Thymus (tissue), 11 donors: ENCODE measurements at regions not wholly inside any gene's neighbourhood (a gene's known extent, or its start where the extent isn't known, plus 50 kb on each side); places are given as distances from the start of the nearest gene placed in this dataset.

Source experiments
- DNase-seq, 9 donors: peaks; one replicate each; pipeline ENCODE4 v3.0.0-alpha.2; 2013; ENCODE audit warnings: low spot score in 9 of 9, low read depth in 6 of 9, missing footprints in 1 of 9
- H3K27ac ChIP-seq, 2 donors: one replicate each; pipeline ENCODE4 v1.5.1; 2013; ENCODE audit warnings: control low read depth in 1 of 2, low read depth in 1 of 2, low read length in 1 of 2, mild to moderate bottlenecking in 1 of 2, moderate library complexity in 1 of 2
- H3K27me3 ChIP-seq, 2 donors: one replicate each; pipeline ENCODE4 v1.5.1; 2013; ENCODE audit warnings: low read length in 1 of 2; ENCODE audit not compliant: control insufficient read depth in 2 of 2, insufficient read depth in 1 of 2
- H3K36me3 ChIP-seq, 2 donors: one replicate each; pipeline ENCODE4 v1.5.1; 2013; ENCODE audit warnings: low read length in 1 of 2, mild to moderate bottlenecking in 1 of 2, moderate library complexity in 1 of 2; ENCODE audit not compliant: control insufficient read depth in 2 of 2, insufficient read depth in 2 of 2
- H3K4me1 ChIP-seq, 2 donors: one replicate each; pipeline ENCODE4 v1.5.1; 2013; ENCODE audit warnings: low read length in 2 of 2; ENCODE audit not compliant: control insufficient read depth in 2 of 2, insufficient read depth in 2 of 2
- H3K4me3 ChIP-seq, 2 donors: one replicate each; pipeline ENCODE4 v1.5.1; 2013; ENCODE audit warnings: low read length in 2 of 2, control low read depth in 1 of 2, mild to moderate bottlenecking in 1 of 2
- H3K9me3 ChIP-seq, 2 donors: one replicate each; pipeline ENCODE4 v1.5.1; 2013; ENCODE audit warnings: low read length in 1 of 2, mild to moderate bottlenecking in 1 of 2; ENCODE audit not compliant: control insufficient read depth in 2 of 2, insufficient read depth in 1 of 2
- WGBS: extraction: QIAGEN DNeasy Blood & Tissue Kit; methylation state at CpG from one replicate; pipeline ENCODE4 v1.1.7; 2013; 5-methylcytosine and 5-hydroxymethylcytosine counted together
- donor health status: healthy.

DNA sequence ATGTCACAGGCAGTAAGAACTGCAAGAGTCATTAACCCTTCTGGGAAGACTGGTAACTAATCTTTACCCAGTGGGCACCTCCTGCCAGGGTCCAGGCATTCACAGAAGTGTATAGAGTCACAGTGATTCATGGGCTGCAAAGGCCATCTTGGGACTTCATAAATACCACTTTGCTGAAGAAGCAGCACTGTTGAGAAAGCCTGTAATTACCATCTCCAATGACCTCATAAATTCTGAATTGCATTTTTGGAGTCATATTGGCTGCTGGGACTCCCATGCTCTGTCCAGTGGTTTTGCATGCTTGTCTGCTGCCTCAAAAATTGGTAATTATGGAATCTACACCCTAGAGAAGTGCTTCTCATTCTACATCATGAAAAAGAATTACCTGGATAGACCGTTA is 837.2 kb downstream of the NTRK3 start:
- DNase-seq: no peak
- Histone ChIP-seq H3K4me1 (no peaks in the 10 kb centered on the region), H3K27ac (no peak overlapping the region), H3K36me3 (no peaks in the 10 kb centered on the region), H3K4me3 (no peak overlapping the region), H3K27me3 (no peaks in the 10 kb centered on the region), H3K9me3 (no peaks in the 10 kb centered on the region)
- WGBS: 82% methylated on average over 1 of the region's 1 CpG

DNA sequence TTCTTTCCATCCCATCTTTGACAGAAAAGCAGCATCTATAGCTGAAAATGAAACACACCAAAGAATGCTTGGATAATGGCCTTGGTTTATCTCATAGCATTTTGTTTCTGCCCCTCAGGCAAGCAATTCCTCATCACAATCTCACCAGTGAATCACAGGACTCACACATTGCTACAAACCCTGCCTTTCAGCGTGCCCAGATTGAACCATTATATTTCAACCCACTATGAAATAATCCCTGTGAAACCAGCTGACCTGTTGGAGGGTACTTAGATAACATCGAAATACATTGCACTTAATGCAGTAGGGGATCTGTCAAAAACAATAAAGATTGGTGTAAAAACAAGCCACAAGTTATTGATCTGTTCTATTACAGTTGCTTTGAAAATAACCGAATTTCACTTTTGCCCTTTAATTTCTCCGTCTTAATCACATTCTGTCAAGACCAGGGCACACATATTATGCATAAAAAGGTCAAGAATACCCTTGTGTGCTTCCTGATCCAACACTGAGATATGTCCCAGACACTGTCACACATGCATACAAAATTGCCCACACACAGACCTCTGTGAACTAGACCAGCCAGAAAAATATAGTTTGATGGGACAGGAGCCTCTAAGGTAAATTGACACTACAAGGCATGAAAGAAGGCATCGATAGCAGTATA is 839.8 kb downstream of the NTRK3 start:
- WGBS: 61% methylated on average over 5 of the region's 5 CpGs
- H3K4me1 ChIP-seq: no peaks in the 10 kb centered on the region
- H3K4me3 ChIP-seq: no peak overlapping the region
- H3K9me3 ChIP-seq: no peaks in the 10 kb centered on the region
- no peak overlapping the region for H3K27ac ChIP-seq
- H3K27me3 ChIP-seq: no peaks in the 10 kb centered on the region
- DNase-seq: no peak
- no peaks in the 10 kb centered on the region for H3K36me3 ChIP-seq

DNA sequence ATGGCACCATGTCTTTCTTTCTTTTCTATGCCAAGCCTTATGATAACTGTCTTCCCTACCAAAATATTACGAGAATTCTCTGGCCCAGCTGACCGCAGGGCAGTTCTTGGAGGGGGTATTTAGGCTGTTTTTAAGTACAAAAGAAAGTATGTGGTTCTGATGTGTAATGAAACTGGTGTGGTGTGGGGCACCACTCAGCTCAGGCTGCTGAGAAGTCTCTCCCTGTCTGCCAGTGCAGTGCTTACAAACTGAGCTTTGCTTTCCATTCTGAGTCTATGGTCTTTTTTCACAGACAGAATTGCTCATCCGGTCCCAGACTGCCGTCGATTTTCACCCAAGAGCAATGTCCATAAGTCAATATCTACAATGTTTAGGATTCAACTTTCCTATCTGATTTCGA is 847.6 kb downstream of the NTRK3 start:
- H3K4me3 ChIP-seq: no peak overlapping the region
- H3K9me3 ChIP-seq: peaks cover 0 to 5% of the 10 kb centered on the region in 2 donors
- DNase-seq: no peak
- 72% methylated on average over 6 of the region's 6 CpGs for WGBS
- no peak overlapping the region for H3K27ac ChIP-seq
- H3K4me1 ChIP-seq: no peaks in the 10 kb centered on the region
- no peaks in the 10 kb centered on the region for H3K27me3 ChIP-seq
- no peaks in the 10 kb centered on the region for H3K36me3 ChIP-seq

- Histone ChIP-seq H3K4me1 (no peaks in the 10 kb centered on the region), H3K27me3 (no peaks in the 10 kb centered on the region), H3K36me3 (no peaks in the 10 kb centered on the region), H3K27ac (no peak overlapping the region), H3K9me3 (peaks cover 0 to 5% of the 10 kb centered on the region in 2 donors), H3K4me3 (no peak overlapping the region)
- WGBS: 86% methylated on average over 5 of the region's 5 CpGs
- DNase-seq: no peak
Measured at GRCh38 chr15:87403973-87404372, 852.6 kb downstream of the NTRK3 start.

GRCh38 chr15:87401973-87402372 is 854.6 kb downstream of the NTRK3 start:
- H3K9me3 ChIP-seq: peaks cover 0 to 5% of the 10 kb centered on the region in 2 donors
- no peaks in the 10 kb centered on the region for H3K4me1 ChIP-seq
- no peaks in the 10 kb centered on the region for H3K36me3 ChIP-seq
- no peak overlapping the region for H3K27ac ChIP-seq
- no peak for DNase-seq
- WGBS: 82% methylated on average over 5 of the region's 5 CpGs
- no peak overlapping the region for H3K4me3 ChIP-seq
- H3K27me3 ChIP-seq: no peaks in the 10 kb centered on the region

DNA sequence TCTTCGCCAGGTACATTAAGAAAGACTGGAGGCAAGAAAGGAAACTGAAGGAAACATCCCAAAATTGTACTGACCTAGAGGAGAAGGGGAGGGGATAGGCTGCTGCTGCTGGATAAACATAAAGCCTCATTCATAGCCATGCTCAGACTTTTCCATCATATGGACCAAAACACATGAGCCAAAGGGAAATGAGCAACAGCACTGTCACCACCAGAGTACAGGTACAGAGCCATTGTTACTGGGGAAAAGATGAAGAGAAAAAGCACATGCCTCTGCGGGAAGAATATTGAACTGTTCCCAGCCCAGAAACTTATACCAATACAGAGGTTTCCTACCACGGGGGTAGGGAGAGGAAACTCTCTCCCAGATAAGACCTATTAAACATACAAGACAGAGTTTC is 861.9 kb downstream of the NTRK3 start:
- Histone ChIP-seq H3K9me3 (peaks cover 0 to 3% of the 10 kb centered on the region in 2 donors), H3K27ac (no peak overlapping the region), H3K4me1 (no peaks in the 10 kb centered on the region), H3K36me3 (no peaks in the 10 kb centered on the region), H3K27me3 (no peaks in the 10 kb centered on the region), H3K4me3 (no peak overlapping the region)
- no peak for DNase-seq
- 72% methylated on average over 3 of the region's 3 CpGs for WGBS

- 91% methylated on average over 2 of the region's 2 CpGs for WGBS
- Histone ChIP-seq H3K4me3 (no peak overlapping the region), H3K27me3 (no peaks in the 10 kb centered on the region), H3K27ac (no peak overlapping the region), H3K4me1 (no peaks in the 10 kb centered on the region), H3K9me3 (no peaks in the 10 kb centered on the region), H3K36me3 (no peaks in the 10 kb centered on the region)
- no peak for DNase-seq
Measured at GRCh38 chr15:87387766-87388165, 868.8 kb downstream of the NTRK3 start.

GRCh38 chr15:87374339-87374738 is 882.2 kb downstream of the NTRK3 start:
- H3K36me3 ChIP-seq: no peaks in the 10 kb centered on the region
- H3K9me3 ChIP-seq: peaks cover 0 to 9% of the 10 kb centered on the region in 2 donors
- 76% methylated on average over 3 of the region's 3 CpGs for whole genome bisulfite sequencing

GRCh38 chr15:87369269-87369668 is 887.3 kb downstream of the NTRK3 start:
- DNase-seq: no peak
- Histone ChIP-seq H3K4me1 (no peaks in the 10 kb centered on the region), H3K27me3 (no peaks in the 10 kb centered on the region), H3K36me3 (no peaks in the 10 kb centered on the region), H3K27ac (no peak overlapping the region), H3K4me3 (no peak overlapping the region), H3K9me3 (peaks cover 0 to 4% of the 10 kb centered on the region in 2 donors)

More at GRCh38 chr15:87374339-87374738, 882.2 kb downstream of the NTRK3 start:
- Histone ChIP-seq H3K4me3 (no peak overlapping the region), H3K27me3 (no peaks in the 10 kb centered on the region), H3K27ac (no peak overlapping the region), H3K4me1 (no peaks in the 10 kb centered on the region)
- no peak for DNase-seq
